ENCODE measurements at regions not wholly inside any gene's neighbourhood (a gene's known extent, or its start where the extent isn't known, plus 50 kb on each side); places are given as distances from the start of the nearest gene placed in this dataset.

- Histone ChIP-seq H3K9me3 (ENCODE audit: low read length) (no peaks in the 10 kb centered on the region), H3K27ac (ENCODE audit: low read length) (no peak overlapping the region), H4K20me1 (ENCODE audit: insufficient read depth) (no peaks in the 10 kb centered on the region), H3K4me2 (ENCODE audit: low read length) (no peak overlapping the region), H2AFZ (ENCODE audit: low read depth, low read length) (no peak overlapping the region), H3K79me2 (replicated peaks; ENCODE audit: insufficient read depth, low read length) (no peaks in the 10 kb centered on the region), H3K36me3 (ENCODE audit: insufficient read depth, low read length) (no peaks in the 10 kb centered on the region), H3K27me3 (ENCODE audit: insufficient read depth, low read depth, low read length) (no peaks in the 10 kb centered on the region), H3F3A (ENCODE audit: insufficient read depth, low read length, poor library complexity, severe bottlenecking) (no peaks in the 10 kb centered on the region), H3K4me3 (ENCODE audit: low read length) (no peak overlapping the region), H3K9ac (ENCODE audit: low read length) (no peak overlapping the region), H3K9me2 (ENCODE audit: insufficient read depth, low read length) (no peaks in the 10 kb centered on the region)
- no peak for TF ChIP-seq EZH2 (IDR thresholded peaks at IDR 0.05; ENCODE audit: borderline replicate concordance, insufficient read depth, low read length, poor library complexity, severe bottlenecking)
- TF ChIP-seq MXI1 (conservative IDR thresholded peaks at IDR 0.05; ENCODE audit: poor library complexity, severe bottlenecking): no peak
- no peak for TF ChIP-seq RAD21 (conservative IDR thresholded peaks at IDR 0.05)
- no peak for TF ChIP-seq TAF1 (IDR thresholded peaks at IDR 0.05; ENCODE audit: low read depth)
- TF ChIP-seq SMC3 (conservative IDR thresholded peaks at IDR 0.05; ENCODE audit: poor library complexity): no peak
- TF ChIP-seq POLR2AphosphoS5 (IDR thresholded peaks at IDR 0.05): no peak
- no peak for TF ChIP-seq REST (IDR thresholded peaks at IDR 0.05; ENCODE audit: borderline replicate concordance)
- no peak for TF ChIP-seq EP300 (conservative IDR thresholded peaks at IDR 0.05; ENCODE audit: poor library complexity, severe bottlenecking)
- no peak for TF ChIP-seq CTCF (IDR thresholded peaks at IDR 0.05; ENCODE audit: poor library complexity, severe bottlenecking)
These were observed 116.2 kb downstream of the PFDN4 start for GRCh38 chr20:54324041-54324440.

GRCh38 chr20:54324652-54325285 is 116.9 kb downstream of the PFDN4 start:
- H3K36me3 ChIP-seq (ENCODE audit: insufficient read depth, low read length): no peaks in the 10 kb centered on the region
- no peak overlapping the region for H2AFZ ChIP-seq (ENCODE audit: low read depth, low read length)
- H3K9me3 ChIP-seq (ENCODE audit: low read length): no peaks in the 10 kb centered on the region
- H3K9ac ChIP-seq (ENCODE audit: low read length): no peak overlapping the region
- no peak overlapping the region for H3K4me3 ChIP-seq (ENCODE audit: low read length)
- H3K79me2 ChIP-seq (replicated peaks; ENCODE audit: insufficient read depth, low read length): no peaks in the 10 kb centered on the region
- H3K4me2 ChIP-seq (ENCODE audit: low read length): no peak overlapping the region
- H3K27me3 ChIP-seq (ENCODE audit: insufficient read depth, low read depth, low read length): no peaks in the 10 kb centered on the region
- H3K27ac ChIP-seq (ENCODE audit: low read length): no peak overlapping the region
- no peaks in the 10 kb centered on the region for H3K9me2 ChIP-seq (ENCODE audit: insufficient read depth, low read length)
- no peaks in the 10 kb centered on the region for H3F3A ChIP-seq (ENCODE audit: insufficient read depth, low read length, poor library complexity, severe bottlenecking)
- TF ChIP-seq SMC3 (conservative IDR thresholded peaks at IDR 0.05; ENCODE audit: poor library complexity) (no peak), EP300 (conservative IDR thresholded peaks at IDR 0.05; ENCODE audit: poor library complexity, severe bottlenecking) (no peak), CTCF (IDR thresholded peaks at IDR 0.05; ENCODE audit: poor library complexity, severe bottlenecking) (no peak), TAF1 (IDR thresholded peaks at IDR 0.05; ENCODE audit: low read depth) (no peak), REST (IDR thresholded peaks at IDR 0.05; ENCODE audit: borderline replicate concordance) (no peak), EZH2 (IDR thresholded peaks at IDR 0.05; ENCODE audit: borderline replicate concordance, insufficient read depth, low read length, poor library complexity, severe bottlenecking) (no peak), POLR2AphosphoS5 (IDR thresholded peaks at IDR 0.05) (no peak), MXI1 (conservative IDR thresholded peaks at IDR 0.05; ENCODE audit: poor library complexity, severe bottlenecking) (no peak), RAD21 (conservative IDR thresholded peaks at IDR 0.05) (no peak)
- H4K20me1 ChIP-seq (ENCODE audit: insufficient read depth): no peaks in the 10 kb centered on the region
